HEK293 (cell line): ENCODE measurements at regions not wholly inside any gene's neighbourhood (a gene's known extent, or its start where the extent isn't known, plus 50 kb on each side); places are given as distances from the start of the nearest gene placed in this dataset.

Experiments
- CTCF ChIP-seq: fragments of 450-650 bp; formaldehyde crosslinking; IDR thresholded peaks from 2 replicates; pipeline ENCODE4 v1.5.1; 2016; ENCODE audit warnings: missing biosample characterization, missing genetic modification characterization
- REST ChIP-seq: fragments of 450-650 bp; formaldehyde crosslinking; IDR thresholded peaks from 2 replicates; pipeline ENCODE4 v1.5.1; 2016; ENCODE audit warnings: missing biosample characterization, missing genetic modification characterization
- SALL2 ChIP-seq: fragments of 450-650 bp; formaldehyde crosslinking; IDR thresholded peaks from 2 replicates; pipeline ENCODE4 v1.5.0; 2017; ENCODE audit warnings: missing biosample characterization, mild to moderate bottlenecking, missing genetic modification characterization, borderline replicate concordance
- TCF7L2 ChIP-seq: IDR thresholded peaks from 2 replicates; pipeline ENCODE4 v1.6.1; 2011; ENCODE audit warnings: low read depth, mild to moderate bottlenecking, inconsistent platforms, low read length, moderate library complexity, borderline replicate concordance
- ZBTB1 ChIP-seq: fragments of 450-650 bp; formaldehyde crosslinking; IDR thresholded peaks from 2 replicates; pipeline ENCODE4 v1.5.1; 2016; ENCODE audit warnings: missing biosample characterization, missing genetic modification characterization
- ZNF138 ChIP-seq: fragments of 450-650 bp; formaldehyde crosslinking; IDR thresholded peaks from 2 replicates; pipeline ENCODE4 v1.5.1; 2016; ENCODE audit warnings: missing biosample characterization, missing genetic modification characterization, borderline replicate concordance
- ZNF274 ChIP-seq, 2 experiments: fragments of 200-500 bp in 1 of 2; fragments of 450-650 bp in 1 of 2; sonication (Bioruptor generic) in 1 of 2; formaldehyde crosslinking in 1 of 2; IDR thresholded peaks; 2 replicates each; pipeline versions ENCODE4 v1.5.1 to v1.6.1; 2014 to 2016; ENCODE audit warnings: borderline replicate concordance in 1 of 2, inconsistent platforms in 1 of 2, low read length in 1 of 2, missing biosample characterization in 1 of 2, missing genetic modification characterization in 1 of 2
- ZNF449 ChIP-seq: fragments of 450-650 bp; formaldehyde crosslinking; IDR thresholded peaks from 2 replicates; pipeline ENCODE4 v1.5.1; 2017; ENCODE audit warnings: missing biosample characterization, mild to moderate bottlenecking, missing genetic modification characterization, moderate library complexity
- ZNF513 ChIP-seq: fragments of 450-650 bp; IDR thresholded peaks from 2 replicates; pipeline ENCODE4 v1.5.1; 2018; ENCODE audit warnings: missing biosample characterization, missing genetic modification characterization
- ZNF548 ChIP-seq: fragments of 450-650 bp; formaldehyde crosslinking; IDR thresholded peaks from 2 replicates; pipeline ENCODE4 v1.5.1; 2016; ENCODE audit warnings: missing biosample characterization, missing genetic modification characterization

- no peak for TF ChIP-seq ZNF449 (tag by site-specific recombination)
- no peak for TF ChIP-seq REST (tag by site-specific recombination)
- TF ChIP-seq ZBTB1 (tag by site-specific recombination): no peak
- no peak for TF ChIP-seq ZNF138 (tag by site-specific recombination)
- no peak for TF ChIP-seq SALL2
- TF ChIP-seq ZNF274 (IDR thresholded peaks at IDR 0.05; ENCODE audit: low read length): no peak
- no peak for TF ChIP-seq ZNF274 (tag by site-specific recombination; IDR thresholded peaks at IDR 0.05; ENCODE audit: borderline replicate concordance)
- TF ChIP-seq CTCF: no peak
- TF ChIP-seq TCF7L2: no peak
- TF ChIP-seq ZNF548 (tag by site-specific recombination): no peak
- TF ChIP-seq ZNF513 (tag by site-specific recombination): no peak
These were observed 225.0 kb downstream of the QDPR start for GRCh38 chr4:17286752-17287460.
